ENCODE measurements at regions not wholly inside any gene's neighbourhood (a gene's known extent, or its start where the extent isn't known, plus 50 kb on each side); places are given as distances from the start of the nearest gene placed in this dataset.

DNA sequence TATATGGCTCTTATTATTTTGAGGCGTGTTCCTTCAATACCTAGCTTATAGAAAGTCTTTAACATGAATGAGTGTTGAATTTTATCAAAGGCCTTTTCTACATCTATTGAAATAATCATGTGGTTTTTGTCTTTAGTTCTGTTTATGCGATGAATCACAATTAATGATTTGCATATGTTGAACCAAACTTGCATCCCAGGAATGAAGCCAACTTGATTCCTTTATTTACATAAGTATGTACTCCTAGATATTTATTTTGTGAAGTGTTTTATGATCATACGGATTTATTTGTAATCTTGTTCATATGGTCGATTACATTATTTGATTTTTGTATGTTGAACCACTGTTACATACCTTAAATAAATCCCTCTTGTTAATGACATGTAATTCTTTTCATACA, 244.3 kb upstream of the KCND2 start:
- WGBS, 2 experiments (ENCODE audit: extremely low coverage in 2 of 2, insufficient read length in 1 of 2), result no CpG with 5 or more reads among the region's 4 CpGs
- H3K27ac ChIP-seq (ENCODE audit: insufficient read depth, low read length), result peak overlapping the region; percentile 44; the same call in 1 of the 2 replicates

More for the DNA sequence above, 244.3 kb upstream of the KCND2 start:
- no peak overlapping the region for H3K56ac ChIP-seq (ENCODE audit: extremely low read depth, insufficient read depth, low read length)
- no TSS peak for BruUV-seq (replicated peaks)
- no peaks in the 10 kb centered on the region for H3K9me1 ChIP-seq (ENCODE audit: insufficient read depth, low read length)
- H2AFZ ChIP-seq (replicated peaks; ENCODE audit: low read length, poor library complexity), result no peak overlapping the region
- H4K8ac ChIP-seq (ENCODE audit: low read depth in 2 of 2, low read length in 2 of 2), result 0 out of 4 replicates have a peak overlapping the region, but pooled peaks of 1 of the 2 experiments have one; percentile 7
- no peak overlapping the region for H3K14ac ChIP-seq (replicated peaks; ENCODE audit: low read depth, low read length)
- no peaks in the 10 kb centered on the region for H3K27me3 ChIP-seq (ENCODE audit: control insufficient read depth, insufficient read depth, low read length)
- intact Hi-C loops (cut with micrococcal nuclease), result no loop called here
- no peaks in the 10 kb centered on the region for H3K36me3 ChIP-seq (ENCODE audit: control insufficient read depth, insufficient read depth, low read length)
- in situ Hi-C loops (cut with MboI; ENCODE audit: low sequenced_read_pairs), result no loop called here
- peak overlapping the region; percentile 35 for H4K5ac ChIP-seq (ENCODE audit: low read depth, low read length)
- H2BK5ac ChIP-seq (ENCODE audit: low read depth, low read length, poor library complexity, severe bottlenecking), result peak overlapping the region; percentile 50
- CTCF ChIA-PET, result no interaction called here
- no peak overlapping the region for H2AK5ac ChIP-seq (ENCODE audit: low read depth, low read length)
- peak overlapping the region; percentile 46; the same call in 1 of the 2 replicates for H3K18ac ChIP-seq (ENCODE audit: low read depth, low read length)
- no peaks in the 10 kb centered on the region for H3K79me1 ChIP-seq (ENCODE audit: low read depth in 1 of 2, low read length in 2 of 2)
- H3K4me1 ChIP-seq (ENCODE audit: control insufficient read depth, insufficient read depth, low read length), result no peaks in the 10 kb centered on the region; the same call in 1 of the 2 replicates
- POLR2A ChIA-PET (ENCODE audit: unreplicated experiment), result no interaction called here
- dilution Hi-C loops (cut with HindIII; ENCODE audit: low sequenced_read_pairs, unreplicated experiment), result no loop called here
- peak; percentile 29 for ATAC-seq (ENCODE audit: low read depth)
- peak overlapping the region; percentile 76; the same call in 1 of the 2 replicates for H3K4me2 ChIP-seq (ENCODE audit: low read depth, low read length)
- no peak overlapping the region for H3K23ac ChIP-seq (ENCODE audit: low read depth, low read length)
- H4K91ac ChIP-seq (ENCODE audit: insufficient read depth, low read depth, low read length), result no peak overlapping the region
- H4K20me1 ChIP-seq (ENCODE audit: insufficient read depth, low read length), result no peaks in the 10 kb centered on the region
- no peak overlapping the region for H2BK15ac ChIP-seq (ENCODE audit: low read depth, low read length)
- H3K4me3 ChIP-seq (ENCODE audit: insufficient read depth, low read depth, low read length), result no peak overlapping the region
- no peak overlapping the region for H3K9ac ChIP-seq (ENCODE audit: low read depth, low read length)
- no peak overlapping the region for H2AK9ac ChIP-seq (replicated peaks; ENCODE audit: low read depth, low read length, poor library complexity)
- TF ChIP-seq NFE2L2 (IDR thresholded peaks at IDR 0.05; ENCODE audit: low read depth, low read length), result no peak
- no peak for TF ChIP-seq POLR2A (IDR thresholded peaks at IDR 0.05; ENCODE audit: low read depth, low read length)
- TF ChIP-seq MAZ (IDR thresholded peaks at IDR 0.05; ENCODE audit: borderline replicate concordance, low read depth, low read length), result no peak
- TF ChIP-seq, protein P1, sequence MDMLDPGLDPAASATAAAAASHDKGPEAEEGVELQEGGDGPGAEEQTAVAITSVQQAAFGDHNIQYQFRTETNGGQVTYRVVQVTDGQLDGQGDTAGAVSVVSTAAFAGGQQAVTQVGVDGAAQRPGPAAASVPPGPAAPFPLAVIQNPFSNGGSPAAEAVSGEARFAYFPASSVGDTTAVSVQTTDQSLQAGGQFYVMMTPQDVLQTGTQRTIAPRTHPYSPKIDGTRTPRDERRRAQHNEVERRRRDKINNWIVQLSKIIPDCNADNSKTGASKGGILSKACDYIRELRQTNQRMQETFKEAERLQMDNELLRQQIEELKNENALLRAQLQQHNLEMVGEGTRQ (IDR thresholded peaks at IDR 0.05; ENCODE audit: low read depth, low read length), result no peak
- no peak for TF ChIP-seq FOS (IDR thresholded peaks at IDR 0.05; ENCODE audit: low read depth, low read length)
- TF ChIP-seq BHLHE40 (IDR thresholded peaks at IDR 0.05; ENCODE audit: low read depth, low read length), result no peak
- TF ChIP-seq SMC3 (IDR thresholded peaks at IDR 0.05; ENCODE audit: low read depth, low read length), result no peak
- TF ChIP-seq, protein P2, sequence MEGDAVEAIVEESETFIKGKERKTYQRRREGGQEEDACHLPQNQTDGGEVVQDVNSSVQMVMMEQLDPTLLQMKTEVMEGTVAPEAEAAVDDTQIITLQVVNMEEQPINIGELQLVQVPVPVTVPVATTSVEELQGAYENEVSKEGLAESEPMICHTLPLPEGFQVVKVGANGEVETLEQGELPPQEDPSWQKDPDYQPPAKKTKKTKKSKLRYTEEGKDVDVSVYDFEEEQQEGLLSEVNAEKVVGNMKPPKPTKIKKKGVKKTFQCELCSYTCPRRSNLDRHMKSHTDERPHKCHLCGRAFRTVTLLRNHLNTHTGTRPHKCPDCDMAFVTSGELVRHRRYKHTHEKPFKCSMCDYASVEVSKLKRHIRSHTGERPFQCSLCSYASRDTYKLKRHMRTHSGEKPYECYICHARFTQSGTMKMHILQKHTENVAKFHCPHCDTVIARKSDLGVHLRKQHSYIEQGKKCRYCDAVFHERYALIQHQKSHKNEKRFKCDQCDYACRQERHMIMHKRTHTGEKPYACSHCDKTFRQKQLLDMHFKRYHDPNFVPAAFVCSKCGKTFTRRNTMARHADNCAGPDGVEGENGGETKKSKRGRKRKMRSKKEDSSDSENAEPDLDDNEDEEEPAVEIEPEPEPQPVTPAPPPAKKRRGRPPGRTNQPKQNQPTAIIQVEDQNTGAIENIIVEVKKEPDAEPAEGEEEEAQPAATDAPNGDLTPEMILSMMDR (conservative IDR thresholded peaks at IDR 0.05; ENCODE audit: low read depth, low read length), result no peak
- no peak overlapping the region for H3K4ac ChIP-seq (ENCODE audit: low read depth, low read length)
- DNase-seq, result peak; percentile 80
- H2BK120ac ChIP-seq (ENCODE audit: low read depth, low read length), result no peak overlapping the region
- H3K9me3 ChIP-seq (ENCODE audit: control insufficient read depth, insufficient read depth, low read length), result no peaks in the 10 kb centered on the region
- H2BK20ac ChIP-seq (ENCODE audit: low read depth, low read length), result no peak overlapping the region

Measured in IMR-90 (cell line).